ENCODE measurements at regions not wholly inside any gene's neighbourhood (a gene's known extent, or its start where the extent isn't known, plus 50 kb on each side); places are given as distances from the start of the nearest gene placed in this dataset.

- no peaks in the 10 kb centered on the region for H3K27me3 Mint-ChIP-seq (ENCODE audit: low read depth)
- CTCF ChIA-PET: interaction anchor here (0.9 to 1.3 kb wide), 2 partner anchors 17 to 339 kb away, joined by 3 to 4 read pairs; no protein-coding TSS in a partner anchor
- H3K9me3 Mint-ChIP-seq: peaks cover 24% of the 10 kb centered on the region
- H3K4me3 Mint-ChIP-seq: no peak overlapping the region
- intact Hi-C loops (cut with micrococcal nuclease): no loop called here
- no peak overlapping the region for H3K27ac Mint-ChIP-seq
- H3K4me1 Mint-ChIP-seq (ENCODE audit: low read depth): peaks cover 6% of the 10 kb centered on the region
- DNase-seq: no peak
- H3K36me3 Mint-ChIP-seq (ENCODE audit: low read depth): peaks cover 3% of the 10 kb centered on the region
These were observed 134.4 kb upstream of the SLC38A2 start for GRCh38 chr12:46506961-46507360.

- peaks cover 3% of the 10 kb centered on the region for H3K36me3 Mint-ChIP-seq (ENCODE audit: low read depth)
- H3K27ac Mint-ChIP-seq: no peak overlapping the region
- H3K27me3 Mint-ChIP-seq (ENCODE audit: low read depth): no peaks in the 10 kb centered on the region
- H3K4me3 Mint-ChIP-seq: no peak overlapping the region
- intact Hi-C loops (cut with micrococcal nuclease): no loop called here
- peaks cover 6% of the 10 kb centered on the region for H3K4me1 Mint-ChIP-seq (ENCODE audit: low read depth)
- no peak for DNase-seq
- H3K9me3 Mint-ChIP-seq: peaks cover 26% of the 10 kb centered on the region
- CTCF ChIA-PET: no interaction called here
These were observed 133.6 kb upstream of the SLC38A2 start for GRCh38 chr12:46506198-46506597.

GRCh38 chr12:46504494-46504893, 131.9 kb upstream of the SLC38A2 start:
- no peak overlapping the region for H3K27ac Mint-ChIP-seq
- H3K4me3 Mint-ChIP-seq: no peak overlapping the region
- CTCF ChIA-PET: no interaction called here

GRCh38 chr12:46503637-46504175, 131.1 kb upstream of the SLC38A2 start:
- no peak overlapping the region for H3K4me3 Mint-ChIP-seq
- H3K36me3 Mint-ChIP-seq (ENCODE audit: low read depth): peaks cover 3% of the 10 kb centered on the region
- intact Hi-C loops (cut with micrococcal nuclease): no loop called here
- DNase-seq: no peak
- H3K27ac Mint-ChIP-seq: no peak overlapping the region
- CTCF ChIA-PET: interaction anchor here (0.7 kb wide), 1 partner anchor 12 kb away, joined by 3 read pairs; no protein-coding TSS in a partner anchor
- peaks cover 6% of the 10 kb centered on the region for H3K4me1 Mint-ChIP-seq (ENCODE audit: low read depth)
- peaks cover 25% of the 10 kb centered on the region for H3K9me3 Mint-ChIP-seq
- H3K27me3 Mint-ChIP-seq (ENCODE audit: low read depth): no peaks in the 10 kb centered on the region

More at GRCh38 chr12:46504494-46504893, 131.9 kb upstream of the SLC38A2 start:
- H3K9me3 Mint-ChIP-seq: peaks cover 25% of the 10 kb centered on the region
- H3K27me3 Mint-ChIP-seq (ENCODE audit: low read depth): no peaks in the 10 kb centered on the region
- H3K36me3 Mint-ChIP-seq (ENCODE audit: low read depth): peaks cover 3% of the 10 kb centered on the region
- peaks cover 6% of the 10 kb centered on the region for H3K4me1 Mint-ChIP-seq (ENCODE audit: low read depth)
- intact Hi-C loops (cut with micrococcal nuclease): no loop called here
- DNase-seq: no peak

- no peak overlapping the region for H3K4me3 Mint-ChIP-seq
- H3K9me3 Mint-ChIP-seq: peaks cover 11% of the 10 kb centered on the region
- intact Hi-C loops (cut with micrococcal nuclease): no loop called here
- no peak overlapping the region for H3K27ac Mint-ChIP-seq
- no peaks in the 10 kb centered on the region for H3K36me3 Mint-ChIP-seq (ENCODE audit: low read depth)
- no peaks in the 10 kb centered on the region for H3K4me1 Mint-ChIP-seq (ENCODE audit: low read depth)
- CTCF ChIA-PET: no interaction called here
- H3K27me3 Mint-ChIP-seq (ENCODE audit: low read depth): no peaks in the 10 kb centered on the region
- no peak for DNase-seq
These were observed 128.1 kb upstream of the SLC38A2 start for GRCh38 chr12:46500673-46501072.

GRCh38 chr12:46499901-46500300, 127.3 kb upstream of the SLC38A2 start:
- CTCF ChIA-PET: no interaction called here
- no peak for DNase-seq
- H3K27ac Mint-ChIP-seq: no peak overlapping the region

GRCh38 chr12:46499226-46499625, 126.7 kb upstream of the SLC38A2 start:
- Mint-ChIP-seq H3K4me1 (ENCODE audit: low read depth) (no peaks in the 10 kb centered on the region), H3K27me3 (ENCODE audit: low read depth) (no peaks in the 10 kb centered on the region), H3K27ac (no peak overlapping the region), H3K36me3 (ENCODE audit: low read depth) (no peaks in the 10 kb centered on the region), H3K9me3 (peaks cover 5% of the 10 kb centered on the region), H3K4me3 (no peak overlapping the region)
- intact Hi-C loops (cut with micrococcal nuclease): no loop called here
- CTCF ChIA-PET: no interaction called here
- DNase-seq: no peak

More at GRCh38 chr12:46499901-46500300, 127.3 kb upstream of the SLC38A2 start:
- Mint-ChIP-seq H3K36me3 (ENCODE audit: low read depth) (no peaks in the 10 kb centered on the region), H3K9me3 (peaks cover 7% of the 10 kb centered on the region), H3K27me3 (ENCODE audit: low read depth) (no peaks in the 10 kb centered on the region), H3K4me1 (ENCODE audit: low read depth) (no peaks in the 10 kb centered on the region), H3K4me3 (no peak overlapping the region)
- intact Hi-C loops (cut with micrococcal nuclease): no loop called here

- no peaks in the 10 kb centered on the region for H3K27me3 Mint-ChIP-seq (ENCODE audit: low read depth)
- intact Hi-C loops (cut with micrococcal nuclease): no loop called here
These were observed 125.2 kb upstream of the SLC38A2 start for GRCh38 chr12:46497739-46498138.

GRCh38 chr12:46494424-46494823, 121.9 kb upstream of the SLC38A2 start:
- Mint-ChIP-seq H3K9me3 (no peaks in the 10 kb centered on the region), H3K27ac (no peak overlapping the region), H3K27me3 (ENCODE audit: low read depth) (no peaks in the 10 kb centered on the region), H3K36me3 (ENCODE audit: low read depth) (no peaks in the 10 kb centered on the region), H3K4me1 (ENCODE audit: low read depth) (no peaks in the 10 kb centered on the region), H3K4me3 (no peak overlapping the region)
- CTCF ChIA-PET: no interaction called here
- DNase-seq: no peak
- intact Hi-C loops (cut with micrococcal nuclease): no loop called here

More at GRCh38 chr12:46497739-46498138, 125.2 kb upstream of the SLC38A2 start:
- Mint-ChIP-seq H3K27ac (no peak overlapping the region), H3K4me3 (no peak overlapping the region), H3K9me3 (peaks cover 5% of the 10 kb centered on the region), H3K36me3 (ENCODE audit: low read depth) (no peaks in the 10 kb centered on the region), H3K4me1 (ENCODE audit: low read depth) (no peaks in the 10 kb centered on the region)
- CTCF ChIA-PET: interaction anchor here (1.1 kb wide), 1 partner anchor 72 kb away, joined by 3 read pairs; no protein-coding TSS in a partner anchor
- no peak for DNase-seq

- DNase-seq: no peak
- intact Hi-C loops (cut with micrococcal nuclease): no loop called here
- H3K27me3 Mint-ChIP-seq (ENCODE audit: low read depth): no peaks in the 10 kb centered on the region
- no peaks in the 10 kb centered on the region for H3K4me1 Mint-ChIP-seq (ENCODE audit: low read depth)
- CTCF ChIA-PET: no interaction called here
- H3K27ac Mint-ChIP-seq: no peak overlapping the region
- H3K9me3 Mint-ChIP-seq: no peaks in the 10 kb centered on the region
- no peaks in the 10 kb centered on the region for H3K36me3 Mint-ChIP-seq (ENCODE audit: low read depth)
- H3K4me3 Mint-ChIP-seq: no peak overlapping the region
These were observed 121.2 kb upstream of the SLC38A2 start for GRCh38 chr12:46493834-46494181.

GRCh38 chr12:46493150-46493833, 120.7 kb upstream of the SLC38A2 start:
- no peaks in the 10 kb centered on the region for H3K36me3 Mint-ChIP-seq (ENCODE audit: low read depth)
- no peaks in the 10 kb centered on the region for H3K4me1 Mint-ChIP-seq (ENCODE audit: low read depth)
- intact Hi-C loops (cut with micrococcal nuclease): no loop called here
- no peak for DNase-seq
- CTCF ChIA-PET: no interaction called here
- H3K27ac Mint-ChIP-seq: no peak overlapping the region
- H3K9me3 Mint-ChIP-seq: no peaks in the 10 kb centered on the region
- no peak overlapping the region for H3K4me3 Mint-ChIP-seq
- H3K27me3 Mint-ChIP-seq (ENCODE audit: low read depth): no peaks in the 10 kb centered on the region

GRCh38 chr12:46492471-46493085, 120.0 kb upstream of the SLC38A2 start:
- Mint-ChIP-seq H3K4me3 (no peak overlapping the region), H3K9me3 (no peaks in the 10 kb centered on the region), H3K4me1 (ENCODE audit: low read depth) (no peaks in the 10 kb centered on the region), H3K27ac (no peak overlapping the region), H3K27me3 (ENCODE audit: low read depth) (no peaks in the 10 kb centered on the region), H3K36me3 (ENCODE audit: low read depth) (no peaks in the 10 kb centered on the region)
- intact Hi-C loops (cut with micrococcal nuclease): no loop called here
- CTCF ChIA-PET: no interaction called here
- no peak for DNase-seq

- CTCF ChIA-PET: no interaction called here
- no peak overlapping the region for H3K27ac Mint-ChIP-seq
- no peaks in the 10 kb centered on the region for H3K27me3 Mint-ChIP-seq (ENCODE audit: low read depth)
- intact Hi-C loops (cut with micrococcal nuclease): no loop called here
- H3K4me3 Mint-ChIP-seq: no peak overlapping the region
- H3K36me3 Mint-ChIP-seq (ENCODE audit: low read depth): no peaks in the 10 kb centered on the region
- H3K4me1 Mint-ChIP-seq (ENCODE audit: low read depth): no peaks in the 10 kb centered on the region
- DNase-seq: no peak
- H3K9me3 Mint-ChIP-seq: no peaks in the 10 kb centered on the region
These were observed 119.0 kb upstream of the SLC38A2 start for GRCh38 chr12:46491548-46491947.

All from activated naive CD4-positive, alpha-beta T cell treated with anti-CD3 and anti-CD28 coated beads for 36 hours (primary cell).